ENCODE measurements at regions not wholly inside any gene's neighbourhood (a gene's known extent, or its start where the extent isn't known, plus 50 kb on each side); places are given as distances from the start of the nearest gene placed in this dataset.

GRCh38 chr12:46950094-46950493, 124.3 kb upstream of the SLC38A4 start:
- H3K9me3 ChIP-seq = no peaks in the 10 kb centered on the region
- H3K36me3 ChIP-seq = no peaks in the 10 kb centered on the region
- TF ChIP-seq CTCF (IDR thresholded peaks at IDR 0.05) (no peak), POLR2A (IDR thresholded peaks at IDR 0.05) (no peak)
- H3K4me3 ChIP-seq = no peak overlapping the region
- DNase-seq (no peak), ATAC-seq (no peak)
- 84 to 90% (median 86%) methylated on average over 3 of the region's 3 CpGs for WGBS, 4 donors
- H3K27me3 ChIP-seq = no peaks in the 10 kb centered on the region
- no peaks in the 10 kb centered on the region for H3K4me1 ChIP-seq
- H3K27ac ChIP-seq = no peak overlapping the region
- intact Hi-C loops (cut with DNase I) = no loop called here

- H3K4me1 ChIP-seq = peaks cover 0 to 3% (median 0%) of the 10 kb centered on the region in 12 donors
- no peak for TF ChIP-seq POLR2A (IDR thresholded peaks at IDR 0.05)
- no peak for TF ChIP-seq CTCF (IDR thresholded peaks at IDR 0.05)
- H3K36me3 ChIP-seq = no peaks in the 10 kb centered on the region
- DNase-seq (no peak), ATAC-seq (no peak)
- H3K27me3 ChIP-seq = no peaks in the 10 kb centered on the region
- no peak overlapping the region for H3K4me3 ChIP-seq
- 81 to 96% (median 92%) methylated on average over 1 of the region's 1 CpG for WGBS, 4 donors
- no peak overlapping the region for H3K27ac ChIP-seq
- intact Hi-C loops (cut with DNase I) = no loop called here
- no peaks in the 10 kb centered on the region for H3K9me3 ChIP-seq
These were observed 126.4 kb upstream of the PCED1B start for GRCh38 chr12:46952880-46953483.

GRCh38 chr12:46956451-46957035, 122.9 kb upstream of the PCED1B start:
- no peak overlapping the region for H3K4me3 ChIP-seq
- H3K9me3 ChIP-seq = no peaks in the 10 kb centered on the region
- no peak for ATAC-seq
- no peak overlapping the region for H3K27ac ChIP-seq
- H3K36me3 ChIP-seq = no peaks in the 10 kb centered on the region
- intact Hi-C loops (cut with DNase I) = no loop called here
- TF ChIP-seq CTCF (IDR thresholded peaks at IDR 0.05) (no peak), POLR2A (IDR thresholded peaks at IDR 0.05) (no peak)
- 57 to 68% (median 61%) methylated on average over 5 of the region's 5 CpGs for WGBS, 4 donors
- peaks cover 0 to 3% (median 0%) of the 10 kb centered on the region in 12 donors for H3K4me1 ChIP-seq
- no peak for DNase-seq
- H3K27me3 ChIP-seq = no peaks in the 10 kb centered on the region

- WGBS, 4 donors = 76 to 88% (median 85%) methylated on average over 3 of the region's 3 CpGs
- H3K4me1 ChIP-seq = peaks cover 0 to 7% (median 1%) of the 10 kb centered on the region in 12 donors
- intact Hi-C loops (cut with DNase I) = no loop called here
- DNase-seq (no peak), ATAC-seq (no peak)
- H3K27ac ChIP-seq = no peak overlapping the region
- H3K36me3 ChIP-seq = no peaks in the 10 kb centered on the region
- H3K27me3 ChIP-seq = no peaks in the 10 kb centered on the region
- H3K9me3 ChIP-seq = no peaks in the 10 kb centered on the region
- TF ChIP-seq CTCF (IDR thresholded peaks at IDR 0.05) = no peak
- no peak for TF ChIP-seq POLR2A (IDR thresholded peaks at IDR 0.05)
- no peak overlapping the region for H3K4me3 ChIP-seq
These were observed 121.4 kb upstream of the PCED1B start for GRCh38 chr12:46958053-46958452.

Data from heart left ventricle (tissue), 16 donors.